SIG-M5 treated with dmso at 0.1 percent for 504 hours (cell line): ENCODE measurements at regions not wholly inside any gene's neighbourhood (a gene's known extent, or its start where the extent isn't known, plus 50 kb on each side); places are given as distances from the start of the nearest gene placed in this dataset.

Experiments used
- DNase-seq: peaks from one replicate; lab custom pipeline; 2025; ENCODE audit not compliant: unreplicated experiment; lab: John Stamatoyannopoulos, UW

DNA sequence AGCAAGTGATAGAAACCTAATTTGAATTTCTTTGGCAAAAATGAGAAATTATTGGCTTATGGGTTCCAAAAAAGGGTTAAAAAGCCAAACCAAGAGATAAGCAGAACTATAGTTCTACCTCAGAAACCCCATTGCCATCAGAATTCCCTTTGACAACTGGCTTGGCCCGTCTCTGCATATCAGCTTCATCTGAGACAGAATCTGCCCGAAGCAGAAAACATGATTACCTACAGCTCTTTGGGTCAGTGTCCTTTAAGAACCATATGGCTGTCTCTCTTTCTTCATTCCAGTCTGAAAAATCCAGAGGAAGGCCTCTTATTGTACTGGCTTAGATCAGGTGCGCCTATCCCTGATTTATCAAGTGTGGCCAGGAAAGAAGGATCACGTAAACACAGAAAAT lies 49.8 kb upstream of the AGPS start:
- no peak for DNase-seq
